Activated CD8-positive, alpha-beta T cell treated with anti-CD3 and anti-CD28 coated beads, Interleukin-2, amount 10 ng/mL, durations not matched to agents 7 days and 5 days (primary cell): ENCODE measurements at regions not wholly inside any gene's neighbourhood (a gene's known extent, or its start where the extent isn't known, plus 50 kb on each side); places are given as distances from the start of the nearest gene placed in this dataset.

Experiments used
- ATAC-seq: fragments of 150-1000 bp; cut with Tn5 transposase; one replicate; pipeline ENCODE4 v1.10.0; 2021; ENCODE audit warnings: moderate library complexity
- CTCF ChIA-PET: fragments of 350-600 bp; sonication (Branson Sonifier 250); formaldehyde crosslinking; loops from one replicate; lab custom pipeline; 2021; ENCODE audit warnings: antibody characterized with exemption; lab: Charles Lee
- POLR2A ChIA-PET: fragments of 350-600 bp; sonication (Branson Sonifier 250); formaldehyde crosslinking; loops from one replicate; lab custom pipeline; 2021; ENCODE audit warnings: antibody characterized with exemption; lab: Charles Lee
- DNase-seq: peaks from one replicate; pipeline ENCODE4 v3.0.0-alpha.2; 2020
- H3K27ac Mint-ChIP-seq: one replicate; pipeline ENCODE4 v1.8.0; 2021; ENCODE audit warnings: mild to moderate bottlenecking, mixed read lengths
- H3K27me3 Mint-ChIP-seq: one replicate; pipeline ENCODE4 v1.8.0; 2021; ENCODE audit warnings: low read depth, mixed read lengths
- H3K36me3 Mint-ChIP-seq: one replicate; pipeline ENCODE4 v1.8.0; 2021; ENCODE audit warnings: low read depth, mixed read lengths
- H3K4me1 Mint-ChIP-seq: one replicate; pipeline ENCODE4 v1.8.0; 2021; ENCODE audit warnings: low read depth, mixed read lengths
- H3K4me3 Mint-ChIP-seq: one replicate; pipeline ENCODE4 v1.8.0; 2021; ENCODE audit warnings: mild to moderate bottlenecking, mixed read lengths
- H3K9me3 Mint-ChIP-seq: one replicate; pipeline ENCODE4 v1.8.0; 2022; ENCODE audit warnings: mixed read lengths; ENCODE audit not compliant: insufficient read depth

- no peaks in the 10 kb centered on the region for H3K9me3 Mint-ChIP-seq
- no peak overlapping the region for H3K27ac Mint-ChIP-seq
- no peaks in the 10 kb centered on the region for H3K36me3 Mint-ChIP-seq
- ATAC-seq (no peak), DNase-seq (no peak)
- peaks cover 8% of the 10 kb centered on the region for H3K4me1 Mint-ChIP-seq
- ChIA-PET POLR2A (no interaction called here), CTCF (interaction anchor here (0.8 kb wide), 1 partner anchor 15 kb away, joined by 3 read pairs; no protein-coding TSS in a partner anchor)
- no peaks in the 10 kb centered on the region for H3K27me3 Mint-ChIP-seq
- no peak overlapping the region for H3K4me3 Mint-ChIP-seq
Observed at GRCh38 chr12:124509300-124509675, 58.1 kb downstream of the NCOR2 start.

GRCh38 chr12:124508381-124509079 is 58.9 kb downstream of the NCOR2 start:
- Mint-ChIP-seq H3K4me3 (no peak overlapping the region), H3K27me3 (no peaks in the 10 kb centered on the region), H3K4me1 (peaks cover 8% of the 10 kb centered on the region), H3K36me3 (no peaks in the 10 kb centered on the region), H3K27ac (no peak overlapping the region), H3K9me3 (no peaks in the 10 kb centered on the region)
- peak; percentile 34 for ATAC-seq
- DNase-seq, result peak; percentile 30
- POLR2A ChIA-PET, result no interaction called here
- CTCF ChIA-PET, result no interaction called here

- no peaks in the 10 kb centered on the region for H3K27me3 Mint-ChIP-seq
- H3K4me1 Mint-ChIP-seq, result peaks cover 8% of the 10 kb centered on the region
- CTCF ChIA-PET, result no interaction called here
- ATAC-seq (no peak), DNase-seq (no peak)
- no peaks in the 10 kb centered on the region for H3K36me3 Mint-ChIP-seq
- no peaks in the 10 kb centered on the region for H3K9me3 Mint-ChIP-seq
- no peak overlapping the region for H3K27ac Mint-ChIP-seq
- H3K4me3 Mint-ChIP-seq, result no peak overlapping the region
- POLR2A ChIA-PET, result no interaction called here
Observed at GRCh38 chr12:124507188-124508109, 60.0 kb downstream of the NCOR2 start.

- Mint-ChIP-seq H3K36me3 (no peaks in the 10 kb centered on the region), H3K4me1 (peaks cover 8% of the 10 kb centered on the region), H3K9me3 (no peaks in the 10 kb centered on the region), H3K27me3 (no peaks in the 10 kb centered on the region), H3K4me3 (no peak overlapping the region), H3K27ac (no peak overlapping the region)
- POLR2A ChIA-PET, result no interaction called here
- no peak for ATAC-seq
- no peak for DNase-seq
- CTCF ChIA-PET, result no interaction called here
Observed at GRCh38 chr12:124506832-124507153, 60.6 kb downstream of the NCOR2 start.

GRCh38 chr12:124506145-124506831 is 61.1 kb downstream of the NCOR2 start:
- POLR2A ChIA-PET, result no interaction called here

GRCh38 chr12:124505001-124505818 is 62.2 kb downstream of the NCOR2 start:
- ATAC-seq (no peak), DNase-seq (no peak)
- no peaks in the 10 kb centered on the region for H3K27me3 Mint-ChIP-seq
- ChIA-PET POLR2A (no interaction called here), CTCF (no interaction called here)
- H3K4me1 Mint-ChIP-seq, result peaks cover 8% of the 10 kb centered on the region
- H3K27ac Mint-ChIP-seq, result no peak overlapping the region
- H3K9me3 Mint-ChIP-seq, result no peaks in the 10 kb centered on the region
- no peaks in the 10 kb centered on the region for H3K36me3 Mint-ChIP-seq
- no peak overlapping the region for H3K4me3 Mint-ChIP-seq

More at GRCh38 chr12:124506145-124506831, 61.1 kb downstream of the NCOR2 start:
- DNase-seq, result no peak
- no peak overlapping the region for H3K4me3 Mint-ChIP-seq
- H3K4me1 Mint-ChIP-seq, result peaks cover 8% of the 10 kb centered on the region
- H3K27ac Mint-ChIP-seq, result no peak overlapping the region
- ATAC-seq, result no peak
- H3K36me3 Mint-ChIP-seq, result no peaks in the 10 kb centered on the region
- CTCF ChIA-PET, result no interaction called here
- no peaks in the 10 kb centered on the region for H3K9me3 Mint-ChIP-seq
- no peaks in the 10 kb centered on the region for H3K27me3 Mint-ChIP-seq

- POLR2A ChIA-PET, result no interaction called here
- ATAC-seq (no peak), DNase-seq (no peak)
- Mint-ChIP-seq H3K4me3 (no peak overlapping the region), H3K36me3 (no peaks in the 10 kb centered on the region), H3K4me1 (peaks cover 8% of the 10 kb centered on the region), H3K9me3 (no peaks in the 10 kb centered on the region), H3K27ac (no peak overlapping the region), H3K27me3 (no peaks in the 10 kb centered on the region)
- CTCF ChIA-PET, result no interaction called here
Observed at GRCh38 chr12:124504273-124505000, 63.0 kb downstream of the NCOR2 start.

- Mint-ChIP-seq H3K9me3 (no peaks in the 10 kb centered on the region), H3K27me3 (no peaks in the 10 kb centered on the region), H3K36me3 (no peaks in the 10 kb centered on the region), H3K4me1 (peaks cover 8% of the 10 kb centered on the region), H3K4me3 (no peak overlapping the region), H3K27ac (no peak overlapping the region)
- CTCF ChIA-PET, result no interaction called here
- POLR2A ChIA-PET, result no interaction called here
- DNase-seq, result no peak
- no peak for ATAC-seq
Observed at GRCh38 chr12:124503305-124503704, 64.1 kb downstream of the NCOR2 start.

- ATAC-seq, result no peak
- no peaks in the 10 kb centered on the region for H3K36me3 Mint-ChIP-seq
- ChIA-PET POLR2A (no interaction called here), CTCF (no interaction called here)
- H3K9me3 Mint-ChIP-seq, result no peaks in the 10 kb centered on the region
- DNase-seq, result no peak
- H3K4me3 Mint-ChIP-seq, result no peak overlapping the region
- peaks cover 8% of the 10 kb centered on the region for H3K4me1 Mint-ChIP-seq
- no peaks in the 10 kb centered on the region for H3K27me3 Mint-ChIP-seq
- H3K27ac Mint-ChIP-seq, result no peak overlapping the region
Observed at GRCh38 chr12:124502379-124502778, 65.0 kb downstream of the NCOR2 start.

GRCh38 chr12:124501827-124502226 is 65.6 kb downstream of the NCOR2 start:
- no peaks in the 10 kb centered on the region for H3K27me3 Mint-ChIP-seq
- H3K4me1 Mint-ChIP-seq, result peaks cover 9% of the 10 kb centered on the region
- CTCF ChIA-PET, result no interaction called here
- DNase-seq (no peak), ATAC-seq (no peak)
- H3K4me3 Mint-ChIP-seq, result no peak overlapping the region
- POLR2A ChIA-PET, result interaction anchor here (0.6 kb wide), 1 partner anchor 18 kb away, joined by 3 read pairs; no protein-coding TSS in a partner anchor
- H3K36me3 Mint-ChIP-seq, result no peaks in the 10 kb centered on the region
- no peak overlapping the region for H3K27ac Mint-ChIP-seq
- H3K9me3 Mint-ChIP-seq, result no peaks in the 10 kb centered on the region

GRCh38 chr12:124501112-124501561 is 66.3 kb downstream of the NCOR2 start:
- POLR2A ChIA-PET, result interaction anchor here (0.6 kb wide), 1 partner anchor 17 kb away, joined by 3 read pairs; no protein-coding TSS in a partner anchor

More at GRCh38 chr12:124501112-124501561, 66.3 kb downstream of the NCOR2 start:
- H3K9me3 Mint-ChIP-seq, result no peaks in the 10 kb centered on the region
- no peak overlapping the region for H3K27ac Mint-ChIP-seq
- no peaks in the 10 kb centered on the region for H3K27me3 Mint-ChIP-seq
- peaks cover 10% of the 10 kb centered on the region for H3K4me1 Mint-ChIP-seq
- DNase-seq, result no peak
- no peaks in the 10 kb centered on the region for H3K36me3 Mint-ChIP-seq
- no peak for ATAC-seq
- CTCF ChIA-PET, result no interaction called here
- no peak overlapping the region for H3K4me3 Mint-ChIP-seq
